ENCODE measurements at regions not wholly inside any gene's neighbourhood (a gene's known extent, or its start where the extent isn't known, plus 50 kb on each side); places are given as distances from the start of the nearest gene placed in this dataset.
A peak's percentile ranks its signal among the peaks of the same experiment; 100 is the strongest.

DNA sequence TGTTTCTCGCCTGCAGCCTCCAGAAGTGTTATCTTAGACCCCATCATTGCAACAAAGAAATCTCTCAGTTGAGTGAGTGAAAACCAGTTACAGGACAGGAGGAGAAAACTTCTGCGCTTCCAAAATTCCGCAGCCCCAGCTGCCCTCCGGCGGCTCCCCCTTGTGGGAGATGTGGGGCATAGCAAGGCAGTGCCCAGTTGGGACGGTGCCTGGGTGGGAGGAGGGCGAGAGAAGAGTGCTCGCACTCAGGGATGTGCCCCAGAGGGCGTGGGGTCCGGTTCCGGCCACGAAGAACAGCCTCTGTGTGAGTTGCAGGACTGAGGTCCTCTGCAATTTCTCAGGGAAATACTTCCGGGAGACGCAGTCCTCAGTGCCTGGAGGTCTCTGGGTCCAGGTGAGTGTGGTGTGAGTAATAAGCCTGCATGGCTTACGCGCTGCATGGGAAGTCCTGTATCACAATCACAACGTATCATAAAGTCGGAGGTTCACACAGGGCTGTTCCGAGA lies 87.0 kb upstream of the BLID start:
- peak; percentile 82 for ATAC-seq
- POLR2A ChIA-PET, result interaction anchor here (0.8 to 3.3 kb wide), 13 partner anchors 9 to 95 kb away, joined by 3 to 14 read pairs (median 5); no protein-coding TSS in a partner anchor

More for the DNA sequence above, 87.0 kb upstream of the BLID start:
- Histone ChIP-seq H3K9me2 (ENCODE audit: insufficient read depth) (no peaks in the 10 kb centered on the region), H4K20me1 (ENCODE audit: insufficient read depth) (no peaks in the 10 kb centered on the region), H3K4me2 (ENCODE audit: low read length) (peak overlapping the region; percentile 97), H2AFZ (ENCODE audit: low read depth, low read length, poor library complexity, severe bottlenecking) (no peak overlapping the region), H3K79me2 (ENCODE audit: insufficient read depth, low read length) (peaks cover 45% of the 10 kb centered on the region), H3K4me3 (replicated peaks in 1 of 2; ENCODE audit: low read depth in 1 of 2, low read length in 2 of 2) (peak overlapping the region; percentile 56 to 79), H3K9ac (ENCODE audit: low read length) (peak overlapping the region; percentile 87), H3K36me3 (ENCODE audit: control insufficient read depth in 1 of 2, insufficient read depth in 2 of 2, low read length in 2 of 2) (peaks cover 0 to 8% of the 10 kb centered on the region in 2 experiments; a peak in 1 of 4 replicates), H3K9me3 (ENCODE audit: control insufficient read depth in 1 of 2, insufficient read depth in 1 of 2, low read depth in 1 of 2, low read length in 2 of 2) (no peaks in the 10 kb centered on the region), H3K27ac (ENCODE audit: low read depth, low read length) (peak overlapping the region; percentile 97), H3K27me3 (ENCODE audit: insufficient read depth, low read length) (no peaks in the 10 kb centered on the region), H3K4me1 (ENCODE audit: control insufficient read depth in 1 of 2, insufficient read depth in 2 of 2, low read length in 2 of 2) (peaks cover 72 to 90% of the 10 kb centered on the region in 2 experiments)
- CTCF ChIA-PET, result interaction anchor here (1.5 to 3.4 kb wide), 7 partner anchors 13 to 303 kb away, joined by 4 to 18 read pairs (median 7); no protein-coding TSS in a partner anchor
- intact Hi-C loops (cut with micrococcal nuclease), result loop anchor here (1.0 to 5.0 kb wide), 5 partner anchors 46 to 547 kb away; no protein-coding TSS in a partner anchor
- no TSS peak for BruUV-seq (replicated peaks)
- TF ChIP-seq CBX3 (IDR thresholded peaks at IDR 0.05; ENCODE audit: low read depth) (no peak), POLR2AphosphoS5 (IDR thresholded peaks at IDR 0.05; ENCODE audit: low read depth, low read length) (peak; percentile 67), POLR2A (IDR thresholded peaks at IDR 0.05; ENCODE audit: borderline replicate concordance, extremely low read depth, insufficient read depth, insufficient read length) (peak; percentile 44)
- TF ChIP-seq, protein P1, sequence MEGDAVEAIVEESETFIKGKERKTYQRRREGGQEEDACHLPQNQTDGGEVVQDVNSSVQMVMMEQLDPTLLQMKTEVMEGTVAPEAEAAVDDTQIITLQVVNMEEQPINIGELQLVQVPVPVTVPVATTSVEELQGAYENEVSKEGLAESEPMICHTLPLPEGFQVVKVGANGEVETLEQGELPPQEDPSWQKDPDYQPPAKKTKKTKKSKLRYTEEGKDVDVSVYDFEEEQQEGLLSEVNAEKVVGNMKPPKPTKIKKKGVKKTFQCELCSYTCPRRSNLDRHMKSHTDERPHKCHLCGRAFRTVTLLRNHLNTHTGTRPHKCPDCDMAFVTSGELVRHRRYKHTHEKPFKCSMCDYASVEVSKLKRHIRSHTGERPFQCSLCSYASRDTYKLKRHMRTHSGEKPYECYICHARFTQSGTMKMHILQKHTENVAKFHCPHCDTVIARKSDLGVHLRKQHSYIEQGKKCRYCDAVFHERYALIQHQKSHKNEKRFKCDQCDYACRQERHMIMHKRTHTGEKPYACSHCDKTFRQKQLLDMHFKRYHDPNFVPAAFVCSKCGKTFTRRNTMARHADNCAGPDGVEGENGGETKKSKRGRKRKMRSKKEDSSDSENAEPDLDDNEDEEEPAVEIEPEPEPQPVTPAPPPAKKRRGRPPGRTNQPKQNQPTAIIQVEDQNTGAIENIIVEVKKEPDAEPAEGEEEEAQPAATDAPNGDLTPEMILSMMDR (IDR thresholded peaks at IDR 0.05 in 2 of 3, conservative IDR thresholded peaks at IDR 0.05 in 1 of 3; ENCODE audit: borderline replicate concordance in 1 of 3, insufficient read depth in 1 of 3, low read depth in 2 of 3, low read length in 2 of 3), result peak in 2 of 3 experiments; percentile 98 to 99; a peak in 4 of 6 replicates
- peak; percentile 81 for DNase-seq (ENCODE audit: low read depth, low spot score)
- RAD21 ChIA-PET (ENCODE audit: low non-redundant PET in 1 of 2, low total read pairs in 2 of 2, uncharacterized antibody in 2 of 2, unreplicated experiment in 2 of 2), result interaction anchor here in 1 of 2 experiments (1.0 kb wide), 1 partner anchor 548 kb away, joined by 4 read pairs; no protein-coding TSS in a partner anchor

Measured in HCT116 (cell line).